ENCODE measurements at regions not wholly inside any gene's neighbourhood (a gene's known extent, or its start where the extent isn't known, plus 50 kb on each side); places are given as distances from the start of the nearest gene placed in this dataset.

DNA sequence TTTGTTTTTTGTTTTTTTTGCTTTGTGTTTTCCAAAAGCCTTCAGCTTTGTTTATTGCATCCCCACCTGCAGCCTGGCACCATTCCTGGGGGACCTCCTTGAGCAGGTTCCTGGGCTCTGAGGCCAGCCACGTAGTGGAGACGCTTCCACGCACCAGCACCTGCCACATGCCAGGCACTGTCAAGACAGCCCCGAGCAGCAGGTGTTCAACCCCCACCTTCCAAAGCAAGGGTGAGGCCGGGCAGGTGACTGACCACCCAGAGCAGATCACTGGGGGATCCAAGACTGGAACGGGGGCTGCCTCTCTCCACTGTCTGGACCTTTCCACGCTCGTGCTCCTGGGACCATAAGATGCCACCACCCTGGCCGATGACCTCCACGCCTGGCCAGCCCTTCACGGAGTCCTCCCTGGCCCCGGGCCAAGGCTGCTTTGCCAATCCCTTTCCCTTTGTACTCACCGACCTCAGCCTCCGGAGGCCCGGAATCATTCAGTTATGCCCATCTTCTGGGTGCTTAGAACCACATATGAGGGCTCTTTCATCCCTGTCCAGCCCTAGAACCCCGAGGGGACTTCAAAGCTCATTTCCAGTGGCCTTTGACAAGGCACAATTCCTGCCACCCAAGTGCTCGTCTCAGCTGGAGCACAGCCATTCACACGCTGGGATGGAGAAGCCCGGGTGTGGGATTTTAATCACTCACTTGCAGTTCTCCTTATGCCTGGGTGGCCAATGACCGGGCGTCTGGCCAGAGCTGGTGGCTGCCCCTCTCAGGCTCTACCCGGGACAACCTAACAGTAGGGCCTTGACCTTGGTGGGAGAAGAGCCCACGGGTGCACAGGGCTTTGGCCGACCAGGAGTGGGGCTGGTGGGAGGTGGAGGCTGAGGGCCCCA is 330.8 kb downstream of the NPHP4 start:
- no peak overlapping the region for H3K4me3 ChIP-seq
- DNase-seq = peak in 1 of 3 donors; percentile 44
- 63% methylated on average over 13 of the region's 24 CpGs for WGBS (ENCODE audit: insufficient coverage, low coverage, low lambda C conversion rate, missing lambda C conversion rate)
- no peaks in the 10 kb centered on the region for H3K9me3 ChIP-seq
- no peak for ATAC-seq
- H3K27me3 ChIP-seq = no peaks in the 10 kb centered on the region
- H3K36me3 ChIP-seq = no peaks in the 10 kb centered on the region
- TF ChIP-seq POLR2A (IDR thresholded peaks at IDR 0.05) = no peak
- TF ChIP-seq, protein P1, sequence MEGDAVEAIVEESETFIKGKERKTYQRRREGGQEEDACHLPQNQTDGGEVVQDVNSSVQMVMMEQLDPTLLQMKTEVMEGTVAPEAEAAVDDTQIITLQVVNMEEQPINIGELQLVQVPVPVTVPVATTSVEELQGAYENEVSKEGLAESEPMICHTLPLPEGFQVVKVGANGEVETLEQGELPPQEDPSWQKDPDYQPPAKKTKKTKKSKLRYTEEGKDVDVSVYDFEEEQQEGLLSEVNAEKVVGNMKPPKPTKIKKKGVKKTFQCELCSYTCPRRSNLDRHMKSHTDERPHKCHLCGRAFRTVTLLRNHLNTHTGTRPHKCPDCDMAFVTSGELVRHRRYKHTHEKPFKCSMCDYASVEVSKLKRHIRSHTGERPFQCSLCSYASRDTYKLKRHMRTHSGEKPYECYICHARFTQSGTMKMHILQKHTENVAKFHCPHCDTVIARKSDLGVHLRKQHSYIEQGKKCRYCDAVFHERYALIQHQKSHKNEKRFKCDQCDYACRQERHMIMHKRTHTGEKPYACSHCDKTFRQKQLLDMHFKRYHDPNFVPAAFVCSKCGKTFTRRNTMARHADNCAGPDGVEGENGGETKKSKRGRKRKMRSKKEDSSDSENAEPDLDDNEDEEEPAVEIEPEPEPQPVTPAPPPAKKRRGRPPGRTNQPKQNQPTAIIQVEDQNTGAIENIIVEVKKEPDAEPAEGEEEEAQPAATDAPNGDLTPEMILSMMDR (IDR thresholded peaks at IDR 0.05) = no peak
- H3K27ac ChIP-seq = no peak overlapping the region
- intact Hi-C loops (cut with DNase I) = no loop called here
- H3K4me1 ChIP-seq = no peaks in the 10 kb centered on the region

DNA sequence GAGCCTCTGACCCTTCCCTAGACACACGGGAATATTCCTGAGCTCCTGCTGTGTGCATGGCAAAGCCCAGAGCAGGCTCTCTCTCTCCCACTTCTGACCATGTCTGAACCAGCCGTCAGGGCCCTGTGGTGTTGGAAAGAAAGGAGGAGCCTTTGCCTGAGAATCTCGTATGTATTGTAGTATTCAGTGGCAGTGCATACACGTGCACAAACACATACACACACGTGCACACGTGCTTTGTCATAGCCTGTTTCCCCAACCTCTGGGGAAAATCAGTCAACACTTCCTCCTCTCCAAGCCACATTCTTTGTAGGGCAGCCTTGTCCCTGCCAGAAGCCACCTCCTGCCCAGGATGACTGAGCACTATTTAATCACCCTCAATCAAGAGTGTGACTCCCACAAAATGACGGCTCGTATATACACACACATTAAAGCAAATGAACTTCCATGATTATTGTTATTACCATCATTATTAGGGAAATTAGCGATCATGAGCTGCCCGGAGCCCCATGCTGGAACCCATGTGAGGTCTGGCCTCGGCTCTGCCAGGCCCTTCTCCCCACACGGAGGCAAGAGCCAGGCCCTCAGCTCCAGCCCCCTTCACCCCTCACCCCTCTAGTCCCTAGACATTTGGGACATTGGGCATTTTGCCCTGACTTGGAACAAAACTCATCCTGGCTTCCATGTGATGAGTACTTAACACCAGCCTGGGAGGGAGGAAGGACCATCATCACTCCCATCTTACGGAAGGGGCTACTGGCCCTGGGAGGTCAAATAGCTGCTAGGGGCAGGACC is 331.9 kb downstream of the NPHP4 start:
- WGBS (ENCODE audit: insufficient coverage, low coverage, low lambda C conversion rate, missing lambda C conversion rate) = 35% methylated on average over 8 of the region's 13 CpGs
- H3K9me3 ChIP-seq = no peaks in the 10 kb centered on the region
- TF ChIP-seq, protein P1 (IDR thresholded peaks at IDR 0.05) = no peak
- no peak for TF ChIP-seq POLR2A (IDR thresholded peaks at IDR 0.05)
- DNase-seq = peak in 1 of 3 donors; percentile 28
- no peaks in the 10 kb centered on the region for H3K36me3 ChIP-seq
- H3K27ac ChIP-seq = no peak overlapping the region
- ATAC-seq = peak in 1 of 4 donors; percentile 20
- no peak overlapping the region for H3K4me3 ChIP-seq
- H3K27me3 ChIP-seq = no peaks in the 10 kb centered on the region
- intact Hi-C loops (cut with DNase I) = no loop called here
- H3K4me1 ChIP-seq = no peaks in the 10 kb centered on the region

DNA sequence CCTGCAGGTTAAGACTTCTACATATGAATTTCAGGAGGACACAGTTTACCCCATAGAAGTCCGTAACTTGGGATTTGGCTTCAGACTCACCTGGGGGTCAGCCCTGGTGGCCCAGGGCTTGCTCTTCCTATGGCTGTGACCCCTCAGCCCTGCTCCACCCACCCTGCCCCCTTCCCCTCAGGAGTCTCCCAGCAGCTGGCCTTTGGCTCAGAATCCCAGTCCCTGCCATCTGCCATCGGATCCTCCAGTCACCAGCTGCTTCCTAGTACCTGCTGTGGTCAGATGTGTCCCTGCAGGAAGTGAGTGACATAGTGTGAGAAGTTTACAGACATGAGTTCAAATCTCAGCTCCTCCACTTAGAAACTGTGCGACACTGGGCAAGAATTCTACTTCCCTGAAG is 332.6 kb downstream of the NPHP4 start:
- H3K4me1 ChIP-seq = no peaks in the 10 kb centered on the region
- H3K4me3 ChIP-seq = no peak overlapping the region
- TF ChIP-seq, protein P1 (IDR thresholded peaks at IDR 0.05) = no peak
- no peak for TF ChIP-seq POLR2A (IDR thresholded peaks at IDR 0.05)
- DNase-seq = peak in 1 of 3 donors; percentile 15
- H3K27me3 ChIP-seq = no peaks in the 10 kb centered on the region
- intact Hi-C loops (cut with DNase I) = no loop called here
- 50% methylated on average over 1 of the region's 3 CpGs for WGBS (ENCODE audit: insufficient coverage, low coverage, low lambda C conversion rate, missing lambda C conversion rate)
- no peaks in the 10 kb centered on the region for H3K36me3 ChIP-seq
- ATAC-seq = no peak
- no peak overlapping the region for H3K27ac ChIP-seq
- no peaks in the 10 kb centered on the region for H3K9me3 ChIP-seq

DNA sequence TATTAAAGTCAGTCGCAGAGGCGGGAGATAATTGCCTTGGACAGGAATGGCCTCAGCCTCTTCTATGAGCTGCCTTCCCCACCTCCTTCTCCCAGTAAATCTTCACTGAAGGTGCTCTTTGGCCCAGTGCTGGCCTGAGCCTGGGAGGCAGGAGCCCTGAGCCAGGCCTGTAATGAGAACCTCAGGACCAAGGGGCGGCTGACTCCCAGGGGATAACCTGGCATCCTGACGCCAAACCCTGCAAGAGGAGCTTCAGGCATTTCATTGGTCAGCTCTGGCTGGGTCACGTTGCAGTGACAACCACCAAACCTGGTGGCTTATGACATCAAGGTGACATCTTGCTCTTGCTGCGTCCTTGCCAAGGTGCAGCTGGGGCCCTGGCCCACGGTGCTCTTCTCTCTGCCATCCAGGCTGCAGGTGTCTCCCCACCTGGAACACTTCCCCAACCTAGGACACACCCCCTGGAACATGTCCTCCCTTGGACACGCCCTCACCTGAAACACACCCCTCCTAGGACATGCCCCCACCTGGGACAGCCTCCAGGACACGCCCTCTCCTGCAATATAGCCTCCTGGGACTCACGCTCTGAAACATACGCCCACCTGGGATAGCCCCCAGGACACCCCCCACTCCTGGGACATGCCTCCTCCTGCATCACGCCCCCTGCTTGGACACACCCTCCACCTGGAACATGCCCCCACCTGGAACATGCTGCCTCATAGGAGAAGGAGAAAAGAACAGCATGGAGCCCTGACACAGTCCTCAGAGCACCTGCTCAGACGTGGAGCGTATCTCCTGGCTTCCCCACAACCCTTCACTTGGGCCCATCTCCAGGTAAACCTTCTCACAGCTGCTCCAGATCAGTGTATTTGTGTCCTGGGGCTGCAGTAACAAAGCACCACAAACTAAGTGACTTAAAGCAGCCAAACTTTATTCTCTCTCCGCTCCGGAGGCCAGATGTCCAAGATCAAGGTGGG is 333.6 kb downstream of the NPHP4 start:
- Histone ChIP-seq H3K9me3 (no peaks in the 10 kb centered on the region), H3K27me3 (no peaks in the 10 kb centered on the region), H3K27ac (no peak overlapping the region), H3K4me1 (no peaks in the 10 kb centered on the region), H3K36me3 (no peaks in the 10 kb centered on the region), H3K4me3 (no peak overlapping the region)
- TF ChIP-seq, protein P1 (IDR thresholded peaks at IDR 0.05) = no peak
- TF ChIP-seq POLR2A (IDR thresholded peaks at IDR 0.05) = no peak
- ATAC-seq (no peak), DNase-seq (peak in 1 of 3 donors; percentile 7)
- intact Hi-C loops (cut with DNase I) = no loop called here
- 53% methylated on average over 4 of the region's 16 CpGs for WGBS (ENCODE audit: insufficient coverage, low coverage, low lambda C conversion rate, missing lambda C conversion rate)

All from right lobe of liver (tissue), 6 donors.